GM23338 (cell line): ENCODE measurements at regions not wholly inside any gene's neighbourhood (a gene's known extent, or its start where the extent isn't known, plus 50 kb on each side); places are given as distances from the start of the nearest gene placed in this dataset.

ENCODE experiments used
- ATAC-seq: fragments of 200-7000 bp; cut with Tn5 transposase; 3 replicates; pipeline ENCODE4 v1.9.1; 2020
- DNase-seq: peaks from one replicate; pipeline ENCODE4 v3.0.0-alpha.2; 2015; ENCODE audit warnings: low spot score
- H2AFZ ChIP-seq: fragments of 200-600 bp; sonication (generic); 2 replicates; pipeline ENCODE4 v1.8.0; 2016; ENCODE audit warnings: antibody characterized with exemption, mild to moderate bottlenecking, moderate library complexity
- H3F3A ChIP-seq: fragments of 200-600 bp; sonication (generic); replicated peaks from 2 replicates; pipeline ENCODE4 v1.8.0; 2017; ENCODE audit warnings: antibody characterized with exemption, mixed run types, low read depth
- H3K27ac ChIP-seq: fragments of 200-600 bp; sonication (generic); 2 replicates; pipeline ENCODE4 v1.6.1; 2016; ENCODE audit warnings: low read depth
- H3K27me3 ChIP-seq: fragments of 200-600 bp; sonication (generic); 2 replicates; pipeline ENCODE4 v1.8.0; 2016; ENCODE audit warnings: mild to moderate bottlenecking, mixed run types, moderate library complexity; ENCODE audit not compliant: insufficient read depth
- H3K36me3 ChIP-seq: fragments of 200-600 bp; sonication (generic); 2 replicates; pipeline ENCODE4 v1.8.0; 2016; ENCODE audit warnings: mild to moderate bottlenecking; ENCODE audit not compliant: insufficient read depth
- H3K4me1 ChIP-seq: fragments of 200-600 bp; sonication (generic); 2 replicates; pipeline ENCODE4 v1.8.0; 2016; ENCODE audit warnings: mild to moderate bottlenecking, moderate library complexity; ENCODE audit not compliant: insufficient read depth
- H3K4me2 ChIP-seq: fragments of 200-600 bp; sonication (generic); 2 replicates; pipeline ENCODE4 v1.7.1; 2017; ENCODE audit warnings: mixed run types
- H3K4me3 ChIP-seq: fragments of 200-600 bp; sonication (generic); 2 replicates; pipeline ENCODE4 v1.6.1; 2016; ENCODE audit warnings: mixed run types
- H3K79me2 ChIP-seq: fragments of 200-600 bp; sonication (generic); replicated peaks from 2 replicates; pipeline ENCODE4 v1.8.0; 2017; ENCODE audit warnings: mild to moderate bottlenecking; ENCODE audit not compliant: insufficient read depth
- H3K9me2 ChIP-seq: fragments of 200-600 bp; sonication (generic); 2 replicates; pipeline ENCODE4 v1.8.0; 2017; ENCODE audit not compliant: insufficient read depth
- H4K20me1 ChIP-seq: fragments of 200-600 bp; sonication (generic); replicated peaks from 2 replicates; pipeline ENCODE4 v1.8.0; 2017; ENCODE audit warnings: mild to moderate bottlenecking; ENCODE audit not compliant: insufficient read depth
- H3K27ac Mint-ChIP-seq: 2 replicates; pipeline ENCODE4 v1.8.0; 2020; ENCODE audit warnings: inconsistent platforms, mild to moderate bottlenecking, moderate library complexity, mixed read lengths
- H3K27me3 Mint-ChIP-seq: 3 replicates; pipeline ENCODE4 v1.8.0; 2022; ENCODE audit warnings: low read depth, mild to moderate bottlenecking, moderate library complexity, mixed read lengths, inconsistent platforms; ENCODE audit not compliant: insufficient read depth, poor library complexity
- H3K36me3 Mint-ChIP-seq: 3 replicates; pipeline ENCODE4 v1.8.0; 2021; ENCODE audit warnings: low read depth, mild to moderate bottlenecking, inconsistent platforms, moderate library complexity, mixed read lengths
- H3K4me1 Mint-ChIP-seq: 3 replicates; pipeline ENCODE4 v1.8.0; 2020; ENCODE audit warnings: mild to moderate bottlenecking, inconsistent platforms, mixed read lengths
- H3K4me3 Mint-ChIP-seq: 3 replicates; pipeline ENCODE4 v1.8.0; 2021; ENCODE audit warnings: moderate library complexity, mild to moderate bottlenecking, inconsistent platforms, mixed read lengths
- H3K9me3 Mint-ChIP-seq: 3 replicates; pipeline ENCODE4 v1.8.0; 2020; ENCODE audit warnings: moderate library complexity, mild to moderate bottlenecking, inconsistent platforms, mixed read lengths
- CTCF ChIP-seq, 2 experiments: fragments of 200-600 bp in 1 of 2; sonication (generic) in 1 of 2; conservative IDR thresholded peaks; 2 replicates each; pipeline versions ENCODE4 v1.5.1 to v1.6.1; 2016 to 2017; ENCODE audit warnings: antibody characterized with exemption in 2 of 2, low read depth in 2 of 2, mild to moderate bottlenecking in 2 of 2, moderate library complexity in 1 of 2
- ETS1 ChIP-seq: IDR thresholded peaks from 2 replicates; pipeline ENCODE4 v1.6.1; 2016; ENCODE audit warnings: antibody characterized with exemption
- EZH2 ChIP-seq: fragments of 200-600 bp; sonication (generic); IDR thresholded peaks from one replicate; pipeline ENCODE4 v1.8.0; 2017; ENCODE audit warnings: antibody characterized with exemption, mild to moderate bottlenecking, low read depth; ENCODE audit not compliant: unreplicated experiment
- EZH2phosphoT487 ChIP-seq: fragments of 200-600 bp; sonication (generic); IDR thresholded peaks from one replicate; pipeline ENCODE4 v1.8.1; 2018; ENCODE audit warnings: antibody characterized with exemption; ENCODE audit not compliant: unreplicated experiment
- JUNB ChIP-seq: IDR thresholded peaks from one replicate; pipeline ENCODE4 v1.6.1; 2016; ENCODE audit warnings: antibody characterized with exemption; ENCODE audit not compliant: unreplicated experiment
- NANOG ChIP-seq: IDR thresholded peaks from 2 replicates; pipeline ENCODE4 v1.6.1; 2016; ENCODE audit warnings: antibody characterized with exemption, borderline replicate concordance
- REST ChIP-seq: IDR thresholded peaks from one replicate; pipeline ENCODE4 v1.6.1; 2018; ENCODE audit warnings: antibody characterized with exemption; ENCODE audit not compliant: unreplicated experiment
- STAT1 ChIP-seq: IDR thresholded peaks from one replicate; pipeline ENCODE4 v1.6.1; 2016; ENCODE audit warnings: antibody characterized with exemption; ENCODE audit not compliant: unreplicated experiment
- ZNF114 ChIP-seq: fragments of 250-450 bp; sonication (Bioruptor Pico); IDR thresholded peaks from 2 replicates; pipeline ENCODE4 v1.5.0; 2020; ENCODE audit warnings: mild to moderate bottlenecking, moderate library complexity
- ZNF331 ChIP-seq: fragments of 250-450 bp; sonication (Bioruptor Pico); IDR thresholded peaks from 2 replicates; pipeline ENCODE4 v1.5.0; 2020; ENCODE audit warnings: low read depth, mild to moderate bottlenecking, moderate library complexity

GRCh38 chr6:94401311-94401710, 982.0 kb upstream of the EPHA7 start:
- H2AFZ ChIP-seq: no peak overlapping the region
- no peaks in the 10 kb centered on the region for H3K4me1 ChIP-seq
- Mint-ChIP-seq H3K9me3 (no peaks in the 10 kb centered on the region), H3K27me3 (no peaks in the 10 kb centered on the region), H3K36me3 (no peaks in the 10 kb centered on the region), H3K4me1 (peaks cover 7% of the 10 kb centered on the region; the same call in 2 of the 3 replicates), H3K4me3 (no peak overlapping the region), H3K27ac (no peak overlapping the region)
- DNase-seq (no peak), ATAC-seq (no peak)
- no peak overlapping the region for H3K4me3 ChIP-seq
- no peaks in the 10 kb centered on the region for H3K27me3 ChIP-seq
- TF ChIP-seq STAT1: no peak
- no peak for TF ChIP-seq JUNB
- H3F3A ChIP-seq: no peaks in the 10 kb centered on the region
- no peaks in the 10 kb centered on the region for H3K79me2 ChIP-seq
- H3K36me3 ChIP-seq: no peaks in the 10 kb centered on the region
- no peak overlapping the region for H3K27ac ChIP-seq
- no peaks in the 10 kb centered on the region for H3K9me2 ChIP-seq
- no peak overlapping the region for H3K4me2 ChIP-seq
- no peaks in the 10 kb centered on the region for H4K20me1 ChIP-seq

GRCh38 chr6:94394822-94395221, 975.5 kb upstream of the EPHA7 start:
- no peaks in the 10 kb centered on the region for H3K27me3 ChIP-seq
- ATAC-seq: no peak
- H3K27ac Mint-ChIP-seq: no peak overlapping the region
- no peaks in the 10 kb centered on the region for H3K36me3 ChIP-seq
- H2AFZ ChIP-seq: no peak overlapping the region
- H3K36me3 Mint-ChIP-seq: no peaks in the 10 kb centered on the region
- no peaks in the 10 kb centered on the region for H3K9me3 Mint-ChIP-seq
- no peak for DNase-seq
- TF ChIP-seq JUNB (no peak), ZNF331 (CRISPR knock-in tag) (no peak), REST (no peak), STAT1 (no peak), EZH2phosphoT487 (no peak), EZH2 (no peak)
- no peak overlapping the region for H3K27ac ChIP-seq
- H3K4me1 Mint-ChIP-seq: peaks cover 2% of the 10 kb centered on the region; the same call in 2 of the 3 replicates
- no peak overlapping the region for H3K4me3 Mint-ChIP-seq
- H4K20me1 ChIP-seq: no peaks in the 10 kb centered on the region
- no peaks in the 10 kb centered on the region for H3F3A ChIP-seq
- no peaks in the 10 kb centered on the region for H3K27me3 Mint-ChIP-seq
- H3K4me2 ChIP-seq: no peak overlapping the region
- no peaks in the 10 kb centered on the region for H3K4me1 ChIP-seq
- no peaks in the 10 kb centered on the region for H3K79me2 ChIP-seq
- H3K4me3 ChIP-seq: no peak overlapping the region
- H3K9me2 ChIP-seq: no peaks in the 10 kb centered on the region

- Histone ChIP-seq H4K20me1 (no peaks in the 10 kb centered on the region), H3K4me3 (no peak overlapping the region), H3K27me3 (no peaks in the 10 kb centered on the region), H3F3A (no peaks in the 10 kb centered on the region), H3K36me3 (no peaks in the 10 kb centered on the region), H3K4me1 (no peaks in the 10 kb centered on the region), H3K4me2 (no peak overlapping the region), H3K79me2 (no peaks in the 10 kb centered on the region), H3K9me2 (no peaks in the 10 kb centered on the region), H3K27ac (no peak overlapping the region), H2AFZ (no peak overlapping the region; the same call in 1 of the 2 replicates)
- no peaks in the 10 kb centered on the region for H3K36me3 Mint-ChIP-seq
- no peak for ATAC-seq
- H3K27ac Mint-ChIP-seq: no peak overlapping the region
- no peaks in the 10 kb centered on the region for H3K27me3 Mint-ChIP-seq
- no peaks in the 10 kb centered on the region for H3K4me1 Mint-ChIP-seq
- H3K9me3 Mint-ChIP-seq: no peaks in the 10 kb centered on the region
- H3K4me3 Mint-ChIP-seq: no peak overlapping the region
- no peak for DNase-seq
- no peak for TF ChIP-seq ETS1
- no peak for TF ChIP-seq CTCF (conservative IDR thresholded peaks at IDR 0.05; ENCODE audit: low read depth in 2 of 2)
- no peak for TF ChIP-seq ZNF114
- TF ChIP-seq NANOG: no peak
Measured at GRCh38 chr6:94389218-94389617, 969.9 kb upstream of the EPHA7 start.
